ENCODE measurements at regions not wholly inside any gene's neighbourhood (a gene's known extent, or its start where the extent isn't known, plus 50 kb on each side); places are given as distances from the start of the nearest gene placed in this dataset.

DNA sequence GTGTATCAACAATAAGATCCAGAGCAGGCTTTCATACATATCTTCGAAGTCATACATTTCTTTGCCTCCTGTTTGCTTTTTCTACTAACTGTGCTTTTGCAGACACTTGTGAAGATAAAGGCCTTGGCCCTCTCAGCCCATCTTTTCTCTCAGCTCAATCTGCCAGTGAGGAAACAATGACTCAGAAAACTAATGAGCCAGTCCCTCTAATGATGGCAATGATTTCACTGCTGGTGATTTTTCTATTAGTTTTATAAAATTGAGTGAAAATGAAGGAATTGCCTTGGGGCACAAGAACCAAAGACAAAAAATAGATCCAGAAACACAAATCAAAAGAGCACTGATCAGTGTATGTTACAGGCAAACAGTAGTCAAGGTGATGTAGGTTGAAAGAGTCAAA is 167.7 kb upstream of the PPP2R2B start:
- no peak for TF ChIP-seq CTCF (IDR thresholded peaks at IDR 0.05; ENCODE audit: low read depth, low read length)
- no peak for DNase-seq (ENCODE audit: low read depth in 2 of 2)
- H3K4me3 ChIP-seq (replicated peaks in 1 of 2; ENCODE audit: low read depth in 2 of 2, low read length in 2 of 2) = no peak overlapping the region

- H3K4me3 ChIP-seq (replicated peaks in 1 of 2; ENCODE audit: low read depth in 2 of 2, low read length in 2 of 2) = no peak overlapping the region
- TF ChIP-seq CTCF (IDR thresholded peaks at IDR 0.05; ENCODE audit: low read depth, low read length) = no peak
- no peak for DNase-seq (ENCODE audit: low read depth in 2 of 2)
These were observed 168.3 kb upstream of the PPP2R2B start for GRCh38 chr5:147046894-147047293.

DNA sequence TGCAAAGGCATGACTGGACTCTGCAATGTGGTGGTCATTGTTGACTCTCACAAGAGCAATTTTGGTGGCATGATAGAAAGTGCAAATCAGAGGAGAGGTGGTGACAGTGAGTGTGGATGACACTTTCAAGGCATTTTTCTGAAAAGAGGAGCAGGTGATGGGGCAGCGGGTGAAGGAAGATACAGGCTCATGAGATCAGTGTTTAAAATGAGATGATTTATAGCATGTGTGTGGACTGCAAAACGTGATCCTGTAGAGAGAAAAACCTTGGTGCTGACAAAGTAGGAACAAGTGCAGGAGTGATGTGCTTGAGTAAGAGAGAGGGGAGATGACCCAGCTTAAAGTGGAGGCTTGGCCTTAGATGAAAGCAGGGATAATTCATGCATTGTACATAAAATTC is 171.2 kb upstream of the PPP2R2B start:
- no peak for DNase-seq (ENCODE audit: low read depth in 2 of 2)
- H3K4me3 ChIP-seq (replicated peaks in 1 of 2; ENCODE audit: low read depth in 2 of 2, low read length in 2 of 2) = no peak overlapping the region
- TF ChIP-seq CTCF (IDR thresholded peaks at IDR 0.05; ENCODE audit: low read depth, low read length) = no peak

- H3K4me3 ChIP-seq (replicated peaks in 1 of 2; ENCODE audit: low read depth in 2 of 2, low read length in 2 of 2) = no peak overlapping the region
- DNase-seq (ENCODE audit: low read depth in 2 of 2) = no peak
- no peak for TF ChIP-seq CTCF (IDR thresholded peaks at IDR 0.05; ENCODE audit: low read depth, low read length)
These were observed 171.6 kb upstream of the PPP2R2B start for GRCh38 chr5:147050172-147050571.

DNA sequence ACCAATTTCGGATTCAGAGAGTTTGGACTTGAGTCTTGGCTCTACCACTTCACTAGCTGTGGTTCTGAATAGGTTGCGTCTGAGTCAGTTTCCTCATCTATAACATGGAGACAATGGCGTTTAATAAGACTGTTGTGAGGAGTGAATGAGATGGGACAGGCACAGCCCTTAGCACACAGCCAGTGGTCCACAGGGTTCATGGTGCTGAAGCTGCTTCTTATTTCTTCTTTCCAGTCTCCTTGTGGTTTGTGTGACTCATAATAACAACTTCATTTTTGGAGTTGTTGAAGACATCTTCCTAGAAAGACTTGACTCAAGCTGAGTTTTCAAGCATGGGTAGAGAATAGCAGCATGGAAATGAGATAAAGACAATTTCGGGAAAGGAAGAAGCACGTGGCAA is 172.6 kb upstream of the PPP2R2B start:
- no peak for TF ChIP-seq CTCF (IDR thresholded peaks at IDR 0.05; ENCODE audit: low read depth, low read length)
- DNase-seq (ENCODE audit: low read depth in 2 of 2) = peak in 1 of 2 donors; percentile 1
- no peak overlapping the region for H3K4me3 ChIP-seq (replicated peaks in 1 of 2; ENCODE audit: low read depth in 2 of 2, low read length in 2 of 2)

DNA sequence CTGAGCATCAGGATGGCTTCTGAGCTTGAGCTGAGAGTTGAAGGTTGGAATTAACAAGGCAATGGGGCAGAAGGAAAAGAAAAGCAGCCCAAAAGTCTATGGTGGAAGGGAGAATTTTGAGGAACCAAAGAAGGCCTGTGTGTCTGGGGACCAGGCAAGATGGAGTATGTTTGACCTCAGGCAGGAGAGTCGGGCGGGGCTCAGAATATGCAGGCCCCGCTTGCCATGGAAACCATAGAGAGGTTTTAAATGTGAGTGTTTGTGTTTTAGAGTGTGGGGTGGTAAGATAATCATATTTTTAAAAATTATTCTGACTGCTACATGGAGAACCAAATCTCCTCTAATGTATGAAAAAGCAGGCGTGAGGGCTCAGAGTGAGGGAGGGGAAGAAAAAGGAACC is 174.0 kb upstream of the PPP2R2B start:
- no peak for DNase-seq (ENCODE audit: low read depth in 2 of 2)
- H3K4me3 ChIP-seq (replicated peaks in 1 of 2; ENCODE audit: low read depth in 2 of 2, low read length in 2 of 2) = no peak overlapping the region
- TF ChIP-seq CTCF (IDR thresholded peaks at IDR 0.05; ENCODE audit: low read depth, low read length) = no peak

GRCh38 chr5:147055089-147055826 is 176.7 kb upstream of the PPP2R2B start:
- TF ChIP-seq CTCF (IDR thresholded peaks at IDR 0.05; ENCODE audit: low read depth, low read length) = no peak
- no peak for DNase-seq (ENCODE audit: low read depth in 2 of 2)
- no peak overlapping the region for H3K4me3 ChIP-seq (replicated peaks in 1 of 2; ENCODE audit: low read depth in 2 of 2, low read length in 2 of 2)

Measured in cardiac fibroblast (primary cell).